ENCODE measurements at regions not wholly inside any gene's neighbourhood (a gene's known extent, or its start where the extent isn't known, plus 50 kb on each side); places are given as distances from the start of the nearest gene placed in this dataset.

GRCh38 chr5:148759101-148759500, 67.3 kb upstream of the ADRB2 start:
- H3K36me3 ChIP-seq (replicated peaks in 1 of 2; ENCODE audit: control insufficient read depth in 1 of 2, insufficient read depth in 2 of 2, low read length in 1 of 2), result no peaks in the 10 kb centered on the region
- POLR2A ChIA-PET, result no interaction called here
- no peak overlapping the region for H3K4me2 ChIP-seq
- peaks cover 17% of the 10 kb centered on the region; the same call in 1 of the 2 replicates for H3K9me3 ChIP-seq
- H3K79me2 ChIP-seq (ENCODE audit: insufficient read depth), result no peaks in the 10 kb centered on the region
- 9% methylated on average over 3 of the region's 3 CpGs for WGBS (ENCODE audit: low lambda C conversion rate)
- no peak overlapping the region for H3K27ac ChIP-seq (ENCODE audit: low read depth in 2 of 2, low read length in 1 of 2)
- H3K9me2 ChIP-seq, result no peaks in the 10 kb centered on the region
- H3F3A ChIP-seq (replicated peaks; ENCODE audit: insufficient read depth), result no peaks in the 10 kb centered on the region
- no peaks in the 10 kb centered on the region for H3K4me1 ChIP-seq (ENCODE audit: control insufficient read depth in 1 of 2, insufficient read depth in 2 of 2, low read depth in 1 of 2, low read length in 1 of 2)
- CTCF ChIA-PET, result no interaction called here
- H4K20me1 ChIP-seq (ENCODE audit: insufficient read depth), result no peaks in the 10 kb centered on the region
- no peak overlapping the region for H3K9ac ChIP-seq
- no peak for TF ChIP-seq FOSL2 (IDR thresholded peaks at IDR 0.05; ENCODE audit: borderline replicate concordance, low read depth)
- no peak for TF ChIP-seq PBX3 (IDR thresholded peaks at IDR 0.05)
- TF ChIP-seq REST (IDR thresholded peaks at IDR 0.05; ENCODE audit: low read depth, low read length), result no peak
- no peak for TF ChIP-seq SMC3 (IDR thresholded peaks at IDR 0.05; ENCODE audit: low read depth, low read length)
- no peak for TF ChIP-seq SIN3A (IDR thresholded peaks at IDR 0.05; ENCODE audit: borderline replicate concordance, low read depth, low read length)
- TF ChIP-seq ZBTB33 (IDR thresholded peaks at IDR 0.05; ENCODE audit: borderline replicate concordance, low read depth), result no peak
- no peak for TF ChIP-seq RXRA (IDR thresholded peaks at IDR 0.05; ENCODE audit: borderline replicate concordance, low read depth)
- no peak for TF ChIP-seq RCOR1 (IDR thresholded peaks at IDR 0.05; ENCODE audit: low read length)
- no peak for TF ChIP-seq CTCF (IDR thresholded peaks at IDR 0.05)
- TF ChIP-seq NFIC (IDR thresholded peaks at IDR 0.05; ENCODE audit: borderline replicate concordance), result no peak
- no peak for TF ChIP-seq EZH2phosphoT487 (IDR thresholded peaks at IDR 0.05; ENCODE audit: borderline replicate concordance, low read depth)
- TF ChIP-seq USF2 (IDR thresholded peaks at IDR 0.05; ENCODE audit: borderline replicate concordance, low read depth, low read length), result no peak
- no peak for TF ChIP-seq MEF2A (IDR thresholded peaks at IDR 0.05; ENCODE audit: borderline replicate concordance, low read depth)
- TF ChIP-seq TAF1 (IDR thresholded peaks at IDR 0.05; ENCODE audit: borderline replicate concordance, low read depth, low read length), result no peak
- no peak for TF ChIP-seq TCF12 (IDR thresholded peaks at IDR 0.05)
- DNase-seq, result no peak
- H2AFZ ChIP-seq (ENCODE audit: low read depth), result no peak overlapping the region
- H3K4me3 ChIP-seq (ENCODE audit: low read depth in 2 of 2, low read length in 1 of 2), result no peak overlapping the region
- no peaks in the 10 kb centered on the region for H3K27me3 ChIP-seq (ENCODE audit: insufficient read depth)
